Natural killer cell (primary cell): ENCODE measurements at regions not wholly inside any gene's neighbourhood (a gene's known extent, or its start where the extent isn't known, plus 50 kb on each side); places are given as distances from the start of the nearest gene placed in this dataset.

Source experiments
- ATAC-seq, 3 donors: fragments of 150-1000 bp in 2 of 3; fragments of 200-7000 bp in 1 of 3; cut with Tn5 transposase; 1 replicate in 1 of 3; 2 replicates in 2 of 3; pipeline ENCODE4 v1.10.0; 2021; ENCODE audit warnings: mild to moderate bottlenecking in 2 of 3, moderate library complexity in 2 of 3
- DNase-seq, 2 donors: peaks; one replicate each; pipeline versions ENCODE4 v3.0.0 to v3.0.0-alpha.2; 2013 to 2021; ENCODE audit warnings: mixed read lengths in 1 of 2
- H3K27ac ChIP-seq: one replicate; pipeline ENCODE4 v1.5.1; 2013; ENCODE audit warnings: mild to moderate bottlenecking, low read length
- H3K27me3 ChIP-seq: one replicate; pipeline ENCODE4 v1.6.1; 2013; ENCODE audit warnings: low read length; ENCODE audit not compliant: control insufficient read depth, insufficient read depth
- H3K36me3 ChIP-seq: one replicate; pipeline ENCODE4 v1.6.1; 2013; ENCODE audit warnings: low read length; ENCODE audit not compliant: control insufficient read depth, insufficient read depth
- H3K4me1 ChIP-seq: one replicate; pipeline ENCODE4 v1.6.1; 2013; ENCODE audit warnings: low read length; ENCODE audit not compliant: control insufficient read depth, insufficient read depth
- H3K4me3 ChIP-seq: one replicate; pipeline ENCODE4 v1.5.1; 2013; ENCODE audit warnings: low read length
- H3K9me3 ChIP-seq: one replicate; pipeline ENCODE4 v1.6.1; 2013; ENCODE audit warnings: low read length; ENCODE audit not compliant: control insufficient read depth, insufficient read depth
- H3K27ac Mint-ChIP-seq, 2 donors: one replicate each; pipeline ENCODE4 v1.8.0; 2022; ENCODE audit warnings: mild to moderate bottlenecking in 2 of 2, mixed read lengths in 2 of 2, moderate library complexity in 1 of 2
- H3K27me3 Mint-ChIP-seq, 2 donors: one replicate each; pipeline ENCODE4 v1.8.0; 2022; ENCODE audit warnings: low read depth in 2 of 2, mixed read lengths in 2 of 2
- H3K36me3 Mint-ChIP-seq: one replicate; pipeline ENCODE4 v1.8.0; 2022; ENCODE audit warnings: mixed read lengths
- H3K4me1 Mint-ChIP-seq, 2 donors: one replicate each; pipeline ENCODE4 v1.8.0; 2022; ENCODE audit warnings: mixed read lengths in 2 of 2
- H3K4me3 Mint-ChIP-seq: one replicate; pipeline ENCODE4 v1.8.0; 2022; ENCODE audit warnings: mild to moderate bottlenecking, moderate library complexity, mixed read lengths
- H3K9me3 Mint-ChIP-seq, 2 donors: one replicate each; pipeline ENCODE4 v1.8.0; 2022; ENCODE audit warnings: mixed read lengths in 2 of 2
- WGBS: methylation state at CpG from one replicate; pipeline ENCODE4 v1.1.7; 2013; ENCODE audit warnings: missing lambda C conversion rate; ENCODE audit not compliant: insufficient coverage; 5-methylcytosine and 5-hydroxymethylcytosine counted together
- intact Hi-C: fragments of 100-400 bp; cut with micrococcal nuclease; formaldehyde crosslinking; loops from one replicate; pipeline ENCODE4 v1.14.2; 2022
- TF ChIP-seq, protein P1 (sequence below): fragments of 200-600 bp; IDR thresholded peaks from one replicate; pipeline ENCODE4 v1.8.0; 2022; ENCODE audit warnings: antibody characterized with exemption

DNA sequence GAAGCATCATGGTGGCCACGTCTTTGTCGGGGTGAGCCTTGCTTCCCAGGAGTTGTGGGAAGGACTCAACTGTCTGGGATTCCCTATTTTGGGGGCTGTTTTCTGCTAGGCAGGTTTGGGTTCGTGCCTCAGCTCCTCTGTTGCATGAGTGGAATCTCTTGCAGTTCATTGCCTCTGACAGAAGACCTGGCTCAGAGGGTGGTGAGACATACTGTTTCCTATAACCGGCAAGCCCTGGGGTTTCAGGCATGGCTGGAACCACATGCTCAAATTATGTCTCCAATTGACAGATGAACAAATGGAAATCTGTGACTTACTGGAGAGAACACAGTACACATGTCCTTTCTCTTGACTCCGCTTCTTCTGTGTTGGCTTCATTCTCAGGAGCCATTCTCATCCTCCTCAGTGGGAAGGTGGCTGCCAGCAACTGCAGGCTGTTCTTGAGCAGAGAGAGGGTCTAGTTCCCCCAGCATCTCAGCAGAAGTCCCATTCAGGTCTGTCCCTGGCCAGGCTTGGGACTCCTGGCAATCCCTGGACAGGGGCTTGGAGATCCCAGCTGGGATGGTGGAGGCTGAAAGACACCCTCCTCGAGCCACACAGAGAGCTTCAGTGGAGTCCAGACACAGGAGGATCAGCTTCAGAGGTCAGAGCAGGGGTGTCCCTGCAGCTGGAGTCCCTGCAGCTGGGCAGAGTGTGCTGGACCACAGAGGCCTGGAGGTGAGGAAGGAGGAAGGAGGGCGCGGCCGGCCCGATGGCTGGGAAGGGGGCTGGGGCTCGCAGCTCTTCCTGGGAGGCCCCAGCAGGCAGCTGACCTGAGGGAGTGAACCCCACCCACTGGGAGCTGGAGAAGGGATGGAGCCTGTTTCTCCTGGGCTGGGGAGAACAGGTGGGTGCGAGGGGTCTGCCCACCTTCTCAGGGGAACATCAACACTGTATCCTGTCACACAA lies 97.6 kb downstream of the LSM3 start:
- H3K4me3 Mint-ChIP-seq: no peak overlapping the region
- H3K36me3 Mint-ChIP-seq: no peaks in the 10 kb centered on the region
- peaks cover 0 to 5% of the 10 kb centered on the region in 2 donors for H3K27me3 Mint-ChIP-seq
- no peaks in the 10 kb centered on the region for H3K27me3 ChIP-seq
- DNase-seq (no peak), ATAC-seq (no peak)
- no peaks in the 10 kb centered on the region for H3K36me3 ChIP-seq
- H3K4me1 ChIP-seq: no peaks in the 10 kb centered on the region
- H3K4me1 Mint-ChIP-seq: no peaks in the 10 kb centered on the region
- intact Hi-C loops: no loop called here
- 85% methylated on average over 11 of the region's 12 CpGs for WGBS
- H3K27ac ChIP-seq: no peak overlapping the region
- H3K9me3 ChIP-seq: no peaks in the 10 kb centered on the region
- no peak overlapping the region for H3K4me3 ChIP-seq
- TF ChIP-seq, protein P1, sequence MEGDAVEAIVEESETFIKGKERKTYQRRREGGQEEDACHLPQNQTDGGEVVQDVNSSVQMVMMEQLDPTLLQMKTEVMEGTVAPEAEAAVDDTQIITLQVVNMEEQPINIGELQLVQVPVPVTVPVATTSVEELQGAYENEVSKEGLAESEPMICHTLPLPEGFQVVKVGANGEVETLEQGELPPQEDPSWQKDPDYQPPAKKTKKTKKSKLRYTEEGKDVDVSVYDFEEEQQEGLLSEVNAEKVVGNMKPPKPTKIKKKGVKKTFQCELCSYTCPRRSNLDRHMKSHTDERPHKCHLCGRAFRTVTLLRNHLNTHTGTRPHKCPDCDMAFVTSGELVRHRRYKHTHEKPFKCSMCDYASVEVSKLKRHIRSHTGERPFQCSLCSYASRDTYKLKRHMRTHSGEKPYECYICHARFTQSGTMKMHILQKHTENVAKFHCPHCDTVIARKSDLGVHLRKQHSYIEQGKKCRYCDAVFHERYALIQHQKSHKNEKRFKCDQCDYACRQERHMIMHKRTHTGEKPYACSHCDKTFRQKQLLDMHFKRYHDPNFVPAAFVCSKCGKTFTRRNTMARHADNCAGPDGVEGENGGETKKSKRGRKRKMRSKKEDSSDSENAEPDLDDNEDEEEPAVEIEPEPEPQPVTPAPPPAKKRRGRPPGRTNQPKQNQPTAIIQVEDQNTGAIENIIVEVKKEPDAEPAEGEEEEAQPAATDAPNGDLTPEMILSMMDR: no peak
- no peaks in the 10 kb centered on the region for H3K9me3 Mint-ChIP-seq
- H3K27ac Mint-ChIP-seq: no peak overlapping the region

DNA sequence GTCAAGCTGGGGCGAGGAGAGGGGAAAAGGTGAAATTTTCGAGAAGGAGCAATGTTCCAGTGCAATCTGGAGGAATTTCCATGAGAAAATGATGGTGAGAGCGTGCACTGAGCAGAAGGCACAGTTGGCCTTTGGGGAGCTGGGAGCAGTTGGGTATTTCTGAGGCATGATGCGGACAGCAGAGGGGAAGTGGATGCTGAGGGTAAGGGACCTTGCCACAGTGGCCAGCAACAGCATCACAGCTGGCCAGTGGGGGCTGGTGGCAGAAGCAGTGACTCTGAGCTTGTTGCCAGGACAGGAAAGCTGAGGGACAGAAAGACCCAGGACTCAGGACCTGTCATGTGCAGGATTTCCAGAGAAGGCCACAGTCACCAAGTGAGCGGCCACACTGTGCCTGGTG lies 98.9 kb downstream of the LSM3 start:
- Histone ChIP-seq H3K9me3 (no peaks in the 10 kb centered on the region), H3K27me3 (no peaks in the 10 kb centered on the region), H3K4me1 (no peaks in the 10 kb centered on the region), H3K4me3 (no peak overlapping the region), H3K36me3 (no peaks in the 10 kb centered on the region), H3K27ac (no peak overlapping the region)
- Mint-ChIP-seq H3K27ac (no peak overlapping the region), H3K4me3 (no peak overlapping the region), H3K27me3 (no peaks in the 10 kb centered on the region), H3K36me3 (no peaks in the 10 kb centered on the region), H3K9me3 (no peaks in the 10 kb centered on the region), H3K4me1 (no peaks in the 10 kb centered on the region)
- 87% methylated on average over 5 of the region's 5 CpGs for WGBS
- DNase-seq: no peak
- intact Hi-C loops: no loop called here
- TF ChIP-seq, protein P1: no peak
- ATAC-seq: no peak

DNA sequence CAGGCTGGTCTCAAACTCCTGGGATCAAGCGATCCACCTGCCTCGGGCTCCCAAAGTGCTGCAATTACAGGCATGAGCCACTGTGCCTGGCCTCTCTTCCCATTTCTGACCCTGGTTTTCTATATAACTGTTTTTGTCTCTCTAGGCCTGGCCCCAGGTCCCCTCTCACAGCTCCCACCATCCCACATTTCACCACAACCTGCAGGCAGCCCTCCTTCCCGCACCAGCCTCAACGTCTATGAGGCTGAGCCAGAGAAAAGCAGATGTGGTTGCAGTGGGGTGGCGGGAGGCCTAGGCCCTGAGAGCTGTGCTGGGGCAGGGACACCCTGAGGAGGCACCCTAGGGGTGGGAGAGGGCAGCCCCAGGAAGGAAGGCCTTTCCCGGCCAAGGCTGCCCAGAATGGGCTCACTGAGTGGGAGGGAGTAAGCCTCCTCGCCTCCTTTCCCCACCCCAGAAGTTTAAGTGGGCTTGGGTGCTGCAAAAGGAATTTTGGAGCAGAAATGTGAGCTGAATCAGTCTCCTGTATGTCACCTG lies 99.7 kb downstream of the LSM3 start:
- no peak for ATAC-seq

More for the DNA sequence above, 99.7 kb downstream of the LSM3 start:
- no peak overlapping the region for H3K27ac Mint-ChIP-seq
- no peaks in the 10 kb centered on the region for H3K27me3 ChIP-seq
- TF ChIP-seq, protein P1: no peak
- H3K9me3 ChIP-seq: no peaks in the 10 kb centered on the region
- no peaks in the 10 kb centered on the region for H3K27me3 Mint-ChIP-seq
- no peak overlapping the region for H3K27ac ChIP-seq
- intact Hi-C loops: no loop called here
- no peak overlapping the region for H3K4me3 Mint-ChIP-seq
- DNase-seq: no peak
- H3K4me1 Mint-ChIP-seq: no peaks in the 10 kb centered on the region
- no peaks in the 10 kb centered on the region for H3K36me3 Mint-ChIP-seq
- no peak overlapping the region for H3K4me3 ChIP-seq
- H3K4me1 ChIP-seq: no peaks in the 10 kb centered on the region
- 60% methylated on average over 5 of the region's 7 CpGs for WGBS
- no peaks in the 10 kb centered on the region for H3K36me3 ChIP-seq
- no peaks in the 10 kb centered on the region for H3K9me3 Mint-ChIP-seq
